ENCODE measurements at regions not wholly inside any gene's neighbourhood (a gene's known extent, or its start where the extent isn't known, plus 50 kb on each side); places are given as distances from the start of the nearest gene placed in this dataset.

DNA sequence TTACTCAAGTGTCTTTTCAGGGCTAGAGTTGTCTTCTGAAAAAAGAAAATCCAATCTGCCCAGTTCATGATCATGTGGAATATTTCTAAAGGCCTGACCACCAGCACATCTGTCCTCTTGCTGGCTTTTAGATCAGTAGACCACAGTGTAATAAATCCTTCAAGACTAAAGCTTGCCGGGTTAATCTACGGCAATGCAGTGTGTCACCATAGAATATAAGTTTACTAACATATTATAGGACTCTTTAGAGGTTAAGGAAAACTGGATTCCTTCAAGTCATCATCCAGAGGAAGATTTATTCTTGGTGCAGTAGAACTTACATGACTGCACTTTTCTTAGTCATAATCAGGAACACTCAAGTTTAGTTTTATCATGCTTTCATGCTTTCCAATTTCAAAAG is 349.5 kb downstream of the SEMA3D start:
- TF ChIP-seq EZH2 (IDR thresholded peaks at IDR 0.05; ENCODE audit: borderline replicate concordance) (no peak), EZH2phosphoT487 (IDR thresholded peaks at IDR 0.05; ENCODE audit: low read depth, severe bottlenecking, unreplicated experiment) (no peak)
- TF ChIP-seq, protein P1, sequence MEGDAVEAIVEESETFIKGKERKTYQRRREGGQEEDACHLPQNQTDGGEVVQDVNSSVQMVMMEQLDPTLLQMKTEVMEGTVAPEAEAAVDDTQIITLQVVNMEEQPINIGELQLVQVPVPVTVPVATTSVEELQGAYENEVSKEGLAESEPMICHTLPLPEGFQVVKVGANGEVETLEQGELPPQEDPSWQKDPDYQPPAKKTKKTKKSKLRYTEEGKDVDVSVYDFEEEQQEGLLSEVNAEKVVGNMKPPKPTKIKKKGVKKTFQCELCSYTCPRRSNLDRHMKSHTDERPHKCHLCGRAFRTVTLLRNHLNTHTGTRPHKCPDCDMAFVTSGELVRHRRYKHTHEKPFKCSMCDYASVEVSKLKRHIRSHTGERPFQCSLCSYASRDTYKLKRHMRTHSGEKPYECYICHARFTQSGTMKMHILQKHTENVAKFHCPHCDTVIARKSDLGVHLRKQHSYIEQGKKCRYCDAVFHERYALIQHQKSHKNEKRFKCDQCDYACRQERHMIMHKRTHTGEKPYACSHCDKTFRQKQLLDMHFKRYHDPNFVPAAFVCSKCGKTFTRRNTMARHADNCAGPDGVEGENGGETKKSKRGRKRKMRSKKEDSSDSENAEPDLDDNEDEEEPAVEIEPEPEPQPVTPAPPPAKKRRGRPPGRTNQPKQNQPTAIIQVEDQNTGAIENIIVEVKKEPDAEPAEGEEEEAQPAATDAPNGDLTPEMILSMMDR (IDR thresholded peaks at IDR 0.05; ENCODE audit: poor library complexity) = no peak
